ENCODE measurements at regions not wholly inside any gene's neighbourhood (a gene's known extent, or its start where the extent isn't known, plus 50 kb on each side); places are given as distances from the start of the nearest gene placed in this dataset.

GRCh38 chr6:145020114-145020513, 715.2 kb downstream of the EPM2A start:
- CTCF ChIA-PET, result interaction anchor here (0.7 kb wide), 1 partner anchor 439 kb away, joined by 3 read pairs; no protein-coding TSS in a partner anchor
- no peak for DNase-seq (ENCODE audit: extremely low spot score)
- TF ChIP-seq L3MBTL2 (conservative IDR thresholded peaks at IDR 0.05) (no peak), CTBP1 (IDR thresholded peaks at IDR 0.05; ENCODE audit: borderline replicate concordance) (no peak), ZNF384 (IDR thresholded peaks at IDR 0.05) (no peak), NFRKB (IDR thresholded peaks at IDR 0.05) (no peak), FOXA1 (IDR thresholded peaks at IDR 0.05) (no peak), FOXK2 (IDR thresholded peaks at IDR 0.05) (no peak)
- POLR2A ChIA-PET, result no interaction called here

DNA sequence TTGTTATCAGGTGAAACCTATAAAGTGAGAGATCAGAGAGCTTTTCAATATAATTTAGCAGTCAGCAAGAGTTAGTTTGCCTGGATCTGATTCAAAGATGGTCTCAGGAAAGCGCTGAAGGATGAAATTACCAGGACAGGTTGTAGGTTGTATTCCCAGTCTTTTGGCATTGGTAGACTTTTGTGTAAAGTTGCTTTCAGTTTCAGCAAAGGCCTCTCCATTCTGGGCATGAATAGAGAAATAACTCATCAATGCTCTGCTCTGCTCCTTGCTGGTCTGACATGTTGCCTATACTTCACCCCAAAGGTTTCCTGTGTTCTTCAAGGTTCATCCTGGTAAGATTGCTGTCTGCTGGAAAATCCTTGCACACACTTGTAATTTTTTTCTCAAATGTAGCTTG, 714.8 kb downstream of the EPM2A start:
- DNase-seq (ENCODE audit: extremely low spot score), result no peak
- CTCF ChIA-PET, result interaction anchor here (0.6 to 0.7 kb wide), 2 partner anchors 439 to 955 kb away, joined by 3 read pairs; no protein-coding TSS in a partner anchor
- no peak for TF ChIP-seq FOXK2 (IDR thresholded peaks at IDR 0.05)
- POLR2A ChIA-PET, result no interaction called here

- TF ChIP-seq FOXA1 (IDR thresholded peaks at IDR 0.05) (no peak), FOXK2 (IDR thresholded peaks at IDR 0.05) (no peak), SUZ12 (IDR thresholded peaks at IDR 0.05) (no peak), CTBP1 (IDR thresholded peaks at IDR 0.05; ENCODE audit: borderline replicate concordance) (no peak), FOXM1 (IDR thresholded peaks at IDR 0.05; ENCODE audit: borderline replicate concordance) (no peak), ZNF384 (IDR thresholded peaks at IDR 0.05) (no peak), TARDBP (IDR thresholded peaks at IDR 0.05) (no peak), ARNT (IDR thresholded peaks at IDR 0.05) (no peak), ELF4 (IDR thresholded peaks at IDR 0.05) (no peak), HDGF (IDR thresholded peaks at IDR 0.05; ENCODE audit: borderline replicate concordance) (no peak), L3MBTL2 (conservative IDR thresholded peaks at IDR 0.05) (no peak), NFRKB (IDR thresholded peaks at IDR 0.05) (no peak), BHLHE40 (IDR thresholded peaks at IDR 0.05; ENCODE audit: borderline replicate concordance) (no peak), SP1 (IDR thresholded peaks at IDR 0.05) (no peak), LEF1 (IDR thresholded peaks at IDR 0.05; ENCODE audit: borderline replicate concordance) (no peak)
- TF ChIP-seq, protein P1, sequence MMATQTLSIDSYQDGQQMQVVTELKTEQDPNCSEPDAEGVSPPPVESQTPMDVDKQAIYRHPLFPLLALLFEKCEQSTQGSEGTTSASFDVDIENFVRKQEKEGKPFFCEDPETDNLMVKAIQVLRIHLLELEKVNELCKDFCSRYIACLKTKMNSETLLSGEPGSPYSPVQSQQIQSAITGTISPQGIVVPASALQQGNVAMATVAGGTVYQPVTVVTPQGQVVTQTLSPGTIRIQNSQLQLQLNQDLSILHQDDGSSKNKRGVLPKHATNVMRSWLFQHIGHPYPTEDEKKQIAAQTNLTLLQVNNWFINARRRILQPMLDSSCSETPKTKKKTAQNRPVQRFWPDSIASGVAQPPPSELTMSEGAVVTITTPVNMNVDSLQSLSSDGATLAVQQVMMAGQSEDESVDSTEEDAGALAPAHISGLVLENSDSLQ (IDR thresholded peaks at IDR 0.05), result no peak
- no peak for DNase-seq (ENCODE audit: extremely low spot score)
- ChIA-PET POLR2A (no interaction called here), CTCF (no interaction called here)
Measured at GRCh38 chr6:145022199-145022796, 713.0 kb downstream of the EPM2A start.

- no peak for DNase-seq (ENCODE audit: extremely low spot score)
- POLR2A ChIA-PET, result no interaction called here
- CTCF ChIA-PET, result no interaction called here
- TF ChIP-seq HDGF (IDR thresholded peaks at IDR 0.05; ENCODE audit: borderline replicate concordance) (no peak), FOXK2 (IDR thresholded peaks at IDR 0.05) (no peak), NFRKB (IDR thresholded peaks at IDR 0.05) (no peak), SP1 (IDR thresholded peaks at IDR 0.05) (no peak), TARDBP (IDR thresholded peaks at IDR 0.05) (no peak), ZNF384 (IDR thresholded peaks at IDR 0.05) (no peak)
- TF ChIP-seq, protein P1 (IDR thresholded peaks at IDR 0.05), result no peak
Measured at GRCh38 chr6:145023116-145023726, 712.1 kb downstream of the EPM2A start.

DNA sequence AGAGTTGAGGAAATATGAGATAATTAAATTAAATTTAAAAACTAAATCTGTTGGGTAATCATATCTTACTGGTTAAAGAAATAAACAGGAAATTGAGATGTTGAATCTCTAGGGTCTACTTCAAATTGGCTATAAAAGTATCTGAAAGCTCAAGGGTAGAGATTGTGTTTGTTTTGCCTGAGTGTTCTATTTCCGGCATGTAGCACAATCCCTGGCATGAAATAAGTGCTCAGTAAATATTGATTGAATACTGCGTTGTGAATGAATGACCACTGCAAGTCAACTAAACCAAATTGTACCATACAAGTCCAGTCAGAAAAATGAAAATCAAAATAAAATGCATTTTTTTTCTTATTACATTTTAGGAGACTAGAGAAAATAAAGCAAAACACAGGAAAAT, 709.8 kb downstream of the EPM2A start:
- no peak for DNase-seq (ENCODE audit: extremely low spot score)
- CTCF ChIA-PET, result no interaction called here
- POLR2A ChIA-PET, result no interaction called here
- no peak for TF ChIP-seq ZNF384 (IDR thresholded peaks at IDR 0.05)

- ChIA-PET CTCF (no interaction called here), POLR2A (no interaction called here)
- no peak for DNase-seq (ENCODE audit: extremely low spot score)
- TF ChIP-seq SUZ12 (IDR thresholded peaks at IDR 0.05) (no peak), TARDBP (IDR thresholded peaks at IDR 0.05) (no peak), BHLHE40 (IDR thresholded peaks at IDR 0.05; ENCODE audit: borderline replicate concordance) (no peak), ARNT (IDR thresholded peaks at IDR 0.05) (no peak), NFRKB (IDR thresholded peaks at IDR 0.05) (no peak), L3MBTL2 (conservative IDR thresholded peaks at IDR 0.05) (no peak), ZNF384 (IDR thresholded peaks at IDR 0.05) (no peak), HDGF (IDR thresholded peaks at IDR 0.05; ENCODE audit: borderline replicate concordance) (no peak), FOXA1 (IDR thresholded peaks at IDR 0.05) (no peak), SP1 (IDR thresholded peaks at IDR 0.05) (no peak), LEF1 (IDR thresholded peaks at IDR 0.05; ENCODE audit: borderline replicate concordance) (no peak), FOXM1 (IDR thresholded peaks at IDR 0.05; ENCODE audit: borderline replicate concordance) (no peak), ELF4 (IDR thresholded peaks at IDR 0.05) (no peak), FOXK2 (IDR thresholded peaks at IDR 0.05) (no peak), CTBP1 (IDR thresholded peaks at IDR 0.05; ENCODE audit: borderline replicate concordance) (no peak)
- TF ChIP-seq, protein P1 (IDR thresholded peaks at IDR 0.05), result no peak
Measured at GRCh38 chr6:145026267-145026679, 709.0 kb downstream of the EPM2A start.
